ENCODE measurements at regions not wholly inside any gene's neighbourhood (a gene's known extent, or its start where the extent isn't known, plus 50 kb on each side); places are given as distances from the start of the nearest gene placed in this dataset.

GRCh38 chr3:69531576-69532546, 146.0 kb upstream of the FRMD4B start:
- H3K4me3 ChIP-seq (ENCODE audit: control insufficient read depth, low read depth, low read length) = no peak overlapping the region
- no peak for DNase-seq (ENCODE audit: low read depth)
- no peak for TF ChIP-seq CTCF (IDR thresholded peaks at IDR 0.05; ENCODE audit: control insufficient read depth, insufficient read depth, low read depth, low read length, missing control alignments)

DNA sequence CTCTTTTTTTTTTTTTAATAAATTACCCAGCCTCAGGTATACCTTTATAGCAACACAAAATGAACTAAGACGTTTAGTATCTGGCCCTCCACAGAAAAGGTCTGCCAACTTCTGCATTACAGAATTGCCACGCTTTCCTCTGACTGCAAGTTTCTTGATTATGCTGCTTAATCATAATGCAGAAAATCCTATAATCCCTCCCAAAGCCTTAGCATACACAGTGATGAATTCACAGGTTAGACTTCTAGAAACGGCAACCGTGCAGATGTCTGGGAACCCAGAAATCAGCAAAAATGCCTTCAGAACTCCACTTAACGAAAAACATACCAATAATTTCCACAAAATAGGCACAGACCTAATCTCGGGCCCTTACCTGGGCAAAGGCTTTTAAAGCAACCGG, 144.7 kb upstream of the FRMD4B start:
- no peak for TF ChIP-seq CTCF (IDR thresholded peaks at IDR 0.05; ENCODE audit: control insufficient read depth, insufficient read depth, low read depth, low read length, missing control alignments)
- DNase-seq (ENCODE audit: low read depth) = no peak

DNA sequence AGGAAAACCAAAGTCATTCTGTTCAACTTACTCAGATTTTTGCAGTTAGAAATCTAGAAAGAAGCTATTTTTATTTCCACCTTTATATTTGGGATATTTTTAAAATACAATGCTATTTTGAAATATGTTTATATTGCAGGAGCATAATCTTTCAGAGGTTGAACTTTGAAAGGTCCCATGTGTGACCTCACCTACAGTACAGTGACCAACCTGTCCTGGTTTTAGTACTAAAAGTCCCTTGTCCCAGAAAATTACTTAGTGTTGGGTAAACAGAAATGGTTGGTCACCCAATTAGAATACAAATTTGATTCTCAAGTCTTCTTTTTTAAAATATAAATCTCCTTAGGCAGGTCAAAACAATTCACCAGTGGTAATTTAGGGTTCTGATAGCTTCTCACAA, 141.6 kb upstream of the FRMD4B start:
- DNase-seq (ENCODE audit: low read depth) = no peak
- H3K4me3 ChIP-seq (ENCODE audit: control insufficient read depth, low read depth, low read length) = no peak overlapping the region
- TF ChIP-seq CTCF (IDR thresholded peaks at IDR 0.05; ENCODE audit: control insufficient read depth, insufficient read depth, low read depth, low read length, missing control alignments) = no peak

More for the DNA sequence above, 144.7 kb upstream of the FRMD4B start:
- no peak overlapping the region for H3K4me3 ChIP-seq (ENCODE audit: control insufficient read depth, low read depth, low read length)

DNA sequence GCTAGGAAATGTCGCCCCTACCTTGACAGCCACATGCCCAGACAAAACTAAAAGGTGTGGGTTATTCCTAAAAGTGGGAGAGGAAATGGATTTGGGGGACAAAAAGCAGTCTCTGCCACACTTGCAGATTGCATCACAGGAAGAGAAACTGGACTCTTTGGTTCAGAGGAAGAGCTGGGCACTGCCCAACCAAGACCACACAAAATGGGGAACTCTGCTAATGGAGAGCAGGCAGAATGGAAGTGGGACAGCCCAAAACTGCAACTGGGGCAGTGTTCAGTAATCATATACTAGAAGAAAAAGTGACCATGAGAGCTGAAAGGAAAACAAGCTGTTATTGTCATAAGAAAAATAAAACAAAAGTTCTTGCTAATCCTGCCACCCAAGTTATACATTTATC, 138.9 kb upstream of the FRMD4B start:
- no peak overlapping the region for H3K4me3 ChIP-seq (ENCODE audit: control insufficient read depth, low read depth, low read length)
- TF ChIP-seq CTCF (IDR thresholded peaks at IDR 0.05; ENCODE audit: control insufficient read depth, insufficient read depth, low read depth, low read length, missing control alignments) = no peak
- no peak for DNase-seq (ENCODE audit: low read depth)

- no peak for TF ChIP-seq CTCF (IDR thresholded peaks at IDR 0.05; ENCODE audit: control insufficient read depth, insufficient read depth, low read depth, low read length, missing control alignments)
- no peak overlapping the region for H3K4me3 ChIP-seq (ENCODE audit: control insufficient read depth, low read depth, low read length)
- no peak for DNase-seq (ENCODE audit: low read depth)
Measured at GRCh38 chr3:69521286-69521685, 135.4 kb upstream of the FRMD4B start.

GRCh38 chr3:69511361-69511760, 125.5 kb upstream of the FRMD4B start:
- no peak overlapping the region for H3K4me3 ChIP-seq (ENCODE audit: control insufficient read depth, low read depth, low read length)
- no peak for TF ChIP-seq CTCF (IDR thresholded peaks at IDR 0.05; ENCODE audit: control insufficient read depth, insufficient read depth, low read depth, low read length, missing control alignments)
- DNase-seq (ENCODE audit: low read depth) = no peak

Data from AG09309 (cell line).